HepG2 (cell line): ENCODE measurements at regions not wholly inside any gene's neighbourhood (a gene's known extent, or its start where the extent isn't known, plus 50 kb on each side); places are given as distances from the start of the nearest gene placed in this dataset.

Source experiments
- EZH2 ChIP-seq: conservative IDR thresholded peaks from 2 replicates; pipeline ENCODE4 v1.6.1; 2012; ENCODE audit warnings: mild to moderate bottlenecking, low read depth, low read length, moderate library complexity
- FOXM1 ChIP-seq: sonication (generic); formaldehyde crosslinking; IDR thresholded peaks from 2 replicates; pipeline ENCODE4 v1.5.0; 2020; ENCODE audit warnings: missing genetic modification reagents
- KAT8 ChIP-seq: IDR thresholded peaks from 2 replicates; pipeline ENCODE4 v1.6.1; 2016; ENCODE audit warnings: missing genetic modification reagents, missing compliant biosample characterization
- MYNN ChIP-seq: sonication (generic); formaldehyde crosslinking; IDR thresholded peaks from 2 replicates; pipeline ENCODE4 v1.4.0; 2020; ENCODE audit warnings: mild to moderate bottlenecking, low read depth, missing genetic modification reagents
- POLR2AphosphoS5 ChIP-seq: IDR thresholded peaks from 2 replicates; pipeline ENCODE4 v1.6.1; 2012; ENCODE audit warnings: low read depth, low read length
- ZBTB1 ChIP-seq: sonication (generic); formaldehyde crosslinking; IDR thresholded peaks from 2 replicates; pipeline ENCODE4 v1.4.0; 2020; ENCODE audit warnings: missing genetic modification reagents, borderline replicate concordance

DNA sequence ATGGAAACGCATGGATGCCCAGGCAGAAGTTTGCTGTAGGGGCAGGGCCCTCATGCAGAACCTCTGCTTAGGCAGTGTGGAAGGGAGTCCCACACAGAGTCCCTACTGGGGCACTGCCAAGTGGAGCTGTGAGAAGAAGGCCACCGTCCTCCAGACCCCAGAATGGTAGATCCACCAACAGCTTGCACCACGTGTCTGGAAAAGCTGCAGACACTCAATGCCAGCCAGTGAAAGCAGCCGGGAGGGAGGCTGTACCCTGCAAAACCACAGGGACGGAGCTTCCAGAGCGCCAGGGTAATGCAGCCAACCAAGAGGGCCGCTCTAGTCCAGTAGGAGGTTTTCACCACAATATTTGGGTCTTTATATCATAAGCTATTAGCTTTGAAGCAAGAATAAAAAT, 97.1 kb upstream of the IQSEC1 start:
- no peak for TF ChIP-seq FOXM1 (CRISPR knock-in tag)
- TF ChIP-seq KAT8 (CRISPR knock-in tag): no peak
- no peak for TF ChIP-seq POLR2AphosphoS5
- no peak for TF ChIP-seq ZBTB1
- TF ChIP-seq MYNN: no peak
- no peak for TF ChIP-seq EZH2
